Daoy (cell line): ENCODE measurements at regions not wholly inside any gene's neighbourhood (a gene's known extent, or its start where the extent isn't known, plus 50 kb on each side); places are given as distances from the start of the nearest gene placed in this dataset.

Source experiments
- DNase-seq: peaks from one replicate; pipeline ENCODE4 v3.0.0-alpha.2; 2015; ENCODE audit warnings: low read depth

DNA sequence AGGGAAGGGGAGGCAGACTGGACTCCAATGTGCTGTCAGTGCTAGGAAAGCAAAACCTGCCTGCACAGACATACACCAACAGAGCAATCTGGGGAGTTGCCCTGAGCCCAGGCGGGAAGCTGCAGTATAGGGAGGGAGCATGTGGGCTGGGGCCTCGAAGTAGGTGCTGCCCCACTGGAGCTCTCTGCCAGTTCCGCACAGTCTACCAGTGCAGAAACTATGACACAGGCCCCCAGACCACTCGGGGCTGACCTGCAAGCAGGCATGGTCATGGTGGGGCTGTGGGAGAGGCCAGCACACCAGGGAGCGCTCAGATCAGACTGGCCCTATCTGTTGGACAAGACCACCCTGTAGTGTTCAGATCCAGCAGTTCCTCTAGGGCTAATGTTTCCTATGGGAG lies 344.1 kb upstream of the TRAM1L1 start:
- no peak for DNase-seq

- DNase-seq, result no peak
Measured at GRCh38 chr4:117434424-117434823, 349.0 kb upstream of the TRAM1L1 start.

DNA sequence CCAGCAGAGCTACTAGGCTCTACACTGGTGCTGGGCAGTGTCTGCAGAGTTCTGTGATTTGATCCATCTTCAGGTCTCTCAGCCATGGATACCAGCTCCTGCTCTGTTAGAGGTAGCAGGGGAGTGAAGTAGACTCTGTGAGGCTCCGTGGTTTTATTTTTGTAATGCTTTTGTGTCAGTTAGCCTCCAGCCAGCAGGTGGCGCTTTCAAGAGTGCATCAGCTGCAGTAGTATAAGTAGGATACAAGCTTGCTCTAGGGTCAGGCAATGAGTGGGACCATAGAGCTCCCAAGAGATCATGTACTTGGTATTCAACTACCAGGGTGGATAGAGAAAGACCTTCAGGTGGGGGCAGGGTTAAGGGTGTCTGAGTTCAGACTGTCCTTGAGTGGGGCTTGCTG lies 362.5 kb upstream of the TRAM1L1 start:
- DNase-seq, result no peak

DNA sequence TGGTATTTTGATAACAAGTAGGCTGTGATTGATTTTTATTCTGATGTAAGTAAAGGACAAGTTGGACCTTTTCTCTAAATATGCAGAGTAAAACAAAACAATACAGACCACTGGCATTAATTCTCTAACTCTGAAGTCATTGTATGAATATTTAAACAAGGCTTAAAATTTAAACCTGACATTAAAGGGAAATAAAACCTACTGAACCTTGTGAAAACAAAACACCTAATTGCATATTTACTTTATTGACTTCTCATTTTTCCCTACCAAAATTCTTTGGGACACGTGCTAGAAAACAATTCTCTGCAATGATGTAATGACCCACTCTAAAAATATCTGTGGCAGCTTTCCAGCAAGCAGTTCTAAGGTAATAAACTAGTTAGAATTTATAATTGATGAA lies 369.7 kb upstream of the TRAM1L1 start:
- DNase-seq, result no peak

DNA sequence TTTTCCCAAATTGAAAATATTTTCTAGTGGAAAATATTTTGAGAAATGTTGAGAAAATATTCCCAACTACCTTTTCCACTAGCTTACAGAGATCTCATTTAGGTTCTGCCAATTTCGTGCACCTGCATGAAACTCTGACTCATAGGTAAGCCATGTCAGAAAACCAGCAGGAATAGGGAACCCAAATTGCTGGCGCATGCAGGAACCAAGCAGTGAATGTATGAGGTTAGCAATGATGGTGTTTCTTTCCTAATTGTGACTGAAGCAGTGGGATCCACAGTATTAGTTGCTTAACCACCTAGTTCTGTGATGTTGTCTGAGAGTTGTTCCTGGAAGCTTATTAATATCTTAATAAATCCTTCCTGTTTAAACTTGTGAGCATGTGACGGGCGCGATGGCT lies 381.0 kb upstream of the TRAM1L1 start:
- DNase-seq, result no peak

GRCh38 chr4:117467404-117467803 lies 382.0 kb upstream of the TRAM1L1 start:
- DNase-seq, result no peak

GRCh38 chr4:117474987-117475386 lies 389.6 kb upstream of the TRAM1L1 start:
- no peak for DNase-seq

DNA sequence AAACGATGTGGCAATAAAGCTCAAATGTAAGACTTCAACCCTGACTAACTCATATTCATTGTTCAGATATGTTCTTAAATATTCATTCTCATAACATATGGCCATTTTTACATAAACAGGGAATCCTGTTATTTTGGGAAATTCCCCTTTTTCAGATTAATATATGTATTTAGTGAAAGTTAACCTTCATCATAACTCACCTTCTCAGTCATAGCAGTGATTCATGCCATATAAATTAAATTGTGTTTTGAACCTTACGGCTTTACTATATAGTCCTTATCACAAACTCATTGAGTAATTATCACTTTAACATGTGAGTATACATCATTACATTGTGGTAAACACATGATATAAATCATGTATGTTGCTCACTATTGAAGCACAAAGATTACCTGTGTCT lies 392.5 kb upstream of the TRAM1L1 start:
- no peak for DNase-seq

GRCh38 chr4:117478702-117479101 lies 393.3 kb upstream of the TRAM1L1 start:
- DNase-seq, result no peak

- peak; percentile 16 for DNase-seq
Measured at GRCh38 chr4:117479673-117480072, 394.3 kb upstream of the TRAM1L1 start.

DNA sequence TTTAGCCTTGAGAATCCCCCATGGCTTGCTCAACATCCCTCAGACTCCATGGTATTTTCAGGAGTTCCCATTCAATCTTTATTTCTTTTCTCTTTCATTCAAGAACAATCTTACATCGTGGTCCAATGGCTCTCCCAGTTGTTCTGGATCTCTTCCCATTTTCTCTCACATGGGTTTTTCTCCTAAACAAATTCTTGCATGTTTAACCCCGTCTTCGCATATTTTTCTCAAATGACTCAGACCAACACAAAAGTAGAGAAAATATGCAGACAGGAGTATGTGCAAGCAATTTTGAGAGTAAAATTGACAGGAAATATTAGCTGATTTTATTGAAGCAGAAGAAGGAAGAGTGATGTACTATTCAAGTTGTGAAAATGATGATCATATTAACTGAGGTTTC lies 396.4 kb upstream of the TRAM1L1 start:
- no peak for DNase-seq

DNA sequence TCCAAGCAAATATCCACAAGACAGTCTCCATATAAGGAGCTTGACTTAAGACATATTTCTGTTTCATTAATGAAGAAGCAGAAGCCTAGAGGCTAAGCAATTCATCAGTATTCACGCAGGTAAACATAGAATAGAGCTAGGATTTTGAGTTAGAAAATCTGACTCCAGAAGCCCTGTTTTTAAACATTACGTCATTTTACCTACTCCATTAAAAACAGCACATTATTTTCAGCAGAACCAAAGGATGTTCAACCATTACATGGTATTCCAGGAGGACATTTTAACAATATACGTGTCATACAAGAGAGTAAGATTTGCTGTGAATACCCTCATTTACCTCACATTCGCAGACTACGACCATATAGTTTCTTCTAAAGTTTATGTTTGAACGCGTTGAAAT lies 403.3 kb upstream of the TRAM1L1 start:
- DNase-seq, result no peak

DNA sequence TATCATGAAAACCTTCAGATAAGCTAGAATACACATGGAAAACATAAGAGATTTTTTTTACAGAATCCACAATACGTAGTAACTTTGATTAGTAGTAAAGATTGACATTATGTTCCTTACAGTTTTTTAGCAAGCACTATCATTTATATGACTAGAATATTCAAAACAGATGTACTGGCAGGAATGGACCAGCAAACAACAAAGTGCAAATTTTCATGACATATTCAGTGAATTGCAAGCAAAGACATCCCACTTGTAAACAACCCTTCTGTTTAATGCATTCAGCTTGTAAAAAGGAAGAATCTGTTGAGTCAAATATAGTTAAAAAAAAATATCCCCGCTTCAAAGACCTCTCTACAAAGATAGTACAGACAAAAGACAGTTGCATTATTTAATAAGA lies 403.7 kb upstream of the TRAM1L1 start:
- no peak for DNase-seq

GRCh38 chr4:117491516-117491915 lies 406.1 kb upstream of the TRAM1L1 start:
- no peak for DNase-seq

DNA sequence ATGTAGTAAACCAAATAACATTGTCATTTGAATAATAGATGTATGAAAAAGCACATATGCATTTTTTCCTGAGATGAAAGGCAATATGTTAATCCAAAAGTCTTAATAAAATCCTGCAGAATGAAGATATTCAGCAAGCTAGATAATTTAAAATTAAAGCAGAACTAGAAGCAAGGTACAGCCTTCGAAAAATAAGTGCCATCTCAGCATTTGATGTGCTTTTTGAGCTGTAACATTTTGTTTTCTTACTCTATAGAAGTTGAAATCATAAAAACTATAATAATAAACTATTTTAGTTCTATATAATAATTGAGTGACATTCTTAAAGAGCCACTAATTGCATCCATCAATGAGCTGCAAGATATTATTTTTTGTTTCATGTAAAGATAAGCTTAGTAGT lies 410.4 kb upstream of the TRAM1L1 start:
- no peak for DNase-seq

DNA sequence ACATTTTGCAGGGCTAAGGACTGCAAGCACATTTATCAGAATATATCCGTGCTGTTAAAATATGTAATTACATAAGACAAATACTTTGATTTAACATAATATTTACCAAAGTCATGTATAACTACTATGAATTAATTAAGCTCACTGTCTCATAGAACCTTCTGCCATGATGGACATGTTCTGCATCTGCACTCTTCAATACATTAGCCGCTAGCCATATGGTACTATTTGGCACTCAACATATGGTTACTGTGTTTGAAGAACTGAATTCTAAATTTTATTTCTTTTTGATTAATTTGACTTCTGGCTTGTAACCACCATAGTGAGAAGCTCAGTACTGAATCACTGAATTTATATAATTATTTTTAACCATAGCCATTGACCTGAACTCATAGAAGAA lies 427.0 kb upstream of the TRAM1L1 start:
- no peak for DNase-seq

DNA sequence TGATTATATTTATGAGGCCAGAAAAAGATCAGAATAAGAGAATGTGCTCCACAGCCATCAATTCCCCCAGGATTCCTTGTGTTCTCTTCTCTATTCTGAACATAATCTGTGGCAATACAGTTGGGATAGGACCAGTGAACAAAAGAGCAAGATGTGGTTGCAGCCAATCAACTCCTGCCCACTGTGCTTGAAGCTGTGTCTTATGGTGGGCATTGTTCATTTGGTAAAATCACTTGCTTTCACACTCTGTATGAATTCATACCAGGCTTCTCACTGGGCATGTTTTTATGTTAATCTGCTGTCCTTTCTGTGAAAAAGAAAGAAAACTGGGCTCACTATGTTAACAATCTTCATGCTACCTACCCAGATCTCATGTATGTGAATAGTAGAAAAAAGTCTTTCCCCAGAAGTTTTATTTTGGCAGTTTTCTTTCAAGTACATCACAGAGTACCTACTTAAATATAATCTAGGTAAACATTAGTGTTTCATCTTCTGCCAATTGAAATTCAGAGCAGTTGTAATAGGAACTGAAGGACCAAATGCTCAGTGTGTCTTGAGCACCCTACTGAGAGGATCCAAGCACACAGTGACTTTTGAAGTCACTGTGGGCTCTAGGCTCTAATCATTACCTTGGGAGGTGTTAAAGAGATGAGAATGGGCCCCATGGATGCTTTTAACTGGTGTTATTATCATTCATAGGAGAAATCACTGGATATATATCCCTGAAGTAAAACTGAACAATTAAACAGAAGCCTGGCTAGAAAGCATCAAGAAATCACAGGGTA lies 429.2 kb upstream of the TRAM1L1 start:
- no peak for DNase-seq

GRCh38 chr4:117515921-117516320 lies 430.5 kb upstream of the TRAM1L1 start:
- DNase-seq, result no peak

- DNase-seq, result no peak
Measured at GRCh38 chr4:117527601-117528000, 442.2 kb upstream of the TRAM1L1 start.

- no peak for DNase-seq
Measured at GRCh38 chr4:117529401-117529800, 444.0 kb upstream of the TRAM1L1 start.

GRCh38 chr4:117533501-117533900 lies 448.1 kb upstream of the TRAM1L1 start:
- no peak for DNase-seq

GRCh38 chr4:117545039-117545438 lies 459.7 kb upstream of the TRAM1L1 start:
- no peak for DNase-seq

DNA sequence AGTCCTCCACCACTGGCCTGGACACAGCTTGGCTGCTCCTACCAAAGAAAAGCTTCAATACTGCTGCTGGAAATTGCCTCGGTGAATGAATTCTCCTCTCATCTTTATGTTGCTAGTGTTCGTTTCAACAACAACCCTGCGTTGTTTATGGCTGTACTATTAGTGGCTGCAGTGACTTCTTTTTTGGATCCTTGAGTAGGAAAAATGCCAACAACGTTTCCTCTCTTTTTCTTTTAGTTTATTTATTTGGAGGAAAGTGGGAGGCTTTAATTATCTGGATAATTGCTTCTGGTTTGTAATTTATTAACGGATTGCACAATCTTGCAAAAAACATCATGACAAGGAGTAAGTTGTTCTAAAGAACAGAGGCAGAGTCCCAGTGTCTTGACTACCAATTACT lies 464.1 kb upstream of the TRAM1L1 start:
- DNase-seq, result no peak

GRCh38 chr4:117550085-117550484 lies 464.7 kb upstream of the TRAM1L1 start:
- no peak for DNase-seq
